ENCODE measurements at regions not wholly inside any gene's neighbourhood (a gene's known extent, or its start where the extent isn't known, plus 50 kb on each side); places are given as distances from the start of the nearest gene placed in this dataset.
A peak's percentile ranks its signal among the peaks of the same experiment; 100 is the strongest.
"Not testable (repeated sequence)": the region's sequence is repeated elsewhere in the genome, so short reads cannot be mapped to it uniquely, and the experiment has no call there.

GRCh38 chr7:136103545-136104268 is 126.5 kb upstream of the MTPN start:
- no peak for DNase-seq

- DNase-seq, result no peak
Observed at GRCh38 chr7:136102881-136103280, 125.7 kb upstream of the MTPN start.

GRCh38 chr7:136092714-136093113 is 115.6 kb upstream of the MTPN start:
- DNase-seq, result not testable (repeated sequence)

- no peak for DNase-seq
Observed at GRCh38 chr7:136087881-136088280, 110.7 kb upstream of the MTPN start.

- DNase-seq, result peak; percentile 59
Observed at GRCh38 chr7:136086712-136087111, 109.6 kb upstream of the MTPN start.

GRCh38 chr7:136079934-136080333 is 102.8 kb upstream of the MTPN start:
- no peak for DNase-seq

- DNase-seq, result no peak
Observed at GRCh38 chr7:136079478-136079892, 102.3 kb upstream of the MTPN start.

- DNase-seq, result no peak
Observed at GRCh38 chr7:136079066-136079465, 101.9 kb upstream of the MTPN start.

- DNase-seq, result no peak
Observed at GRCh38 chr7:136078630-136079029, 101.5 kb upstream of the MTPN start.

- no peak for DNase-seq
Observed at GRCh38 chr7:136076954-136077353, 99.8 kb upstream of the MTPN start.

- no peak for DNase-seq
Observed at GRCh38 chr7:136074843-136075242, 97.7 kb upstream of the MTPN start.

GRCh38 chr7:136072447-136072846 is 95.3 kb upstream of the MTPN start:
- DNase-seq, result no peak

- peak; percentile 85 for DNase-seq
Observed at GRCh38 chr7:136070736-136071505, 93.8 kb upstream of the MTPN start.

GRCh38 chr7:136069840-136070529 is 92.8 kb upstream of the MTPN start:
- no peak for DNase-seq

GRCh38 chr7:136067277-136067676 is 90.1 kb upstream of the MTPN start:
- DNase-seq, result no peak

- no peak for DNase-seq
Observed at GRCh38 chr7:136066304-136067143, 89.4 kb upstream of the MTPN start.

- DNase-seq, result no peak
Observed at GRCh38 chr7:136064627-136065237, 87.6 kb upstream of the MTPN start.

- peak; percentile 87 for DNase-seq
Observed at GRCh38 chr7:136064081-136064480, 86.9 kb upstream of the MTPN start.

GRCh38 chr7:136063326-136063666 is 86.1 kb upstream of the MTPN start:
- DNase-seq, result peak; percentile 50

GRCh38 chr7:136062625-136063325 is 85.6 kb upstream of the MTPN start:
- DNase-seq, result peak; percentile 61

- DNase-seq, result peak; percentile 71
Observed at GRCh38 chr7:136061433-136061832, 84.3 kb upstream of the MTPN start.

GRCh38 chr7:136058546-136058945 is 81.4 kb upstream of the MTPN start:
- DNase-seq, result peak; percentile 12
